NCI-H748 treated with DMSO at 0.1 percent for 48 hours (cell line): ENCODE measurements at regions not wholly inside any gene's neighbourhood (a gene's known extent, or its start where the extent isn't known, plus 50 kb on each side); places are given as distances from the start of the nearest gene placed in this dataset.
"Not testable (repeated sequence)": the region's sequence is repeated elsewhere in the genome, so short reads cannot be mapped to it uniquely, and the experiment has no call there.

Experiments used
- DNase-seq: peaks from one replicate; lab custom pipeline; 2025; lab: John Stamatoyannopoulos, UW

GRCh38 chr13:73576291-73576690 lies 517.5 kb downstream of the KLF5 start:
- DNase-seq = no peak

- DNase-seq = no peak
These were observed 514.0 kb downstream of the KLF5 start for GRCh38 chr13:73572824-73573223.

- DNase-seq = no peak
These were observed 512.6 kb downstream of the KLF5 start for GRCh38 chr13:73571376-73571775.

- no peak for DNase-seq
These were observed 498.1 kb downstream of the KLF5 start for GRCh38 chr13:73556902-73557301.

- no peak for DNase-seq
These were observed 497.3 kb downstream of the KLF5 start for GRCh38 chr13:73556128-73556527.

- no peak for DNase-seq
These were observed 492.9 kb downstream of the KLF5 start for GRCh38 chr13:73551736-73552135.

- DNase-seq = no peak
These were observed 490.9 kb downstream of the KLF5 start for GRCh38 chr13:73549717-73550116.

GRCh38 chr13:73548449-73548848 lies 489.6 kb downstream of the KLF5 start:
- DNase-seq = no peak

- no peak for DNase-seq
These were observed 488.4 kb downstream of the KLF5 start for GRCh38 chr13:73547239-73547638.

- DNase-seq = no peak
These were observed 485.4 kb downstream of the KLF5 start for GRCh38 chr13:73544175-73544574.

- DNase-seq = no peak
These were observed 483.6 kb downstream of the KLF5 start for GRCh38 chr13:73542446-73542845.

GRCh38 chr13:73536865-73537264 lies 478.1 kb downstream of the KLF5 start:
- no peak for DNase-seq

- DNase-seq = no peak
These were observed 476.5 kb downstream of the KLF5 start for GRCh38 chr13:73535341-73535740.

- no peak for DNase-seq
These were observed 474.2 kb downstream of the KLF5 start for GRCh38 chr13:73532987-73533510.

- DNase-seq = no peak
These were observed 473.8 kb downstream of the KLF5 start for GRCh38 chr13:73532582-73532981.

- no peak for DNase-seq
These were observed 472.2 kb downstream of the KLF5 start for GRCh38 chr13:73531014-73531413.

GRCh38 chr13:73522937-73523336 lies 464.1 kb downstream of the KLF5 start:
- no peak for DNase-seq

- DNase-seq = no peak
These were observed 463.2 kb downstream of the KLF5 start for GRCh38 chr13:73521985-73522524.

GRCh38 chr13:73521290-73521624 lies 462.5 kb downstream of the KLF5 start:
- no peak for DNase-seq

- DNase-seq = no peak
These were observed 461.9 kb downstream of the KLF5 start for GRCh38 chr13:73520566-73521289.

GRCh38 chr13:73520135-73520534 lies 461.3 kb downstream of the KLF5 start:
- not testable (repeated sequence) for DNase-seq

GRCh38 chr13:73519396-73520116 lies 460.8 kb downstream of the KLF5 start:
- no peak for DNase-seq

GRCh38 chr13:73517766-73518165 lies 459.0 kb downstream of the KLF5 start:
- no peak for DNase-seq
